Fibroblast of gingiva (primary cell): ENCODE measurements at regions not wholly inside any gene's neighbourhood (a gene's known extent, or its start where the extent isn't known, plus 50 kb on each side); places are given as distances from the start of the nearest gene placed in this dataset.

Source experiments
- DNase-seq: peaks from one replicate; pipeline ENCODE4 v3.0.0-alpha.2; 2011; ENCODE audit warnings: low read depth

GRCh38 chr6:20024978-20025377 is 187.3 kb downstream of the MBOAT1 start:
- no peak for DNase-seq

DNA sequence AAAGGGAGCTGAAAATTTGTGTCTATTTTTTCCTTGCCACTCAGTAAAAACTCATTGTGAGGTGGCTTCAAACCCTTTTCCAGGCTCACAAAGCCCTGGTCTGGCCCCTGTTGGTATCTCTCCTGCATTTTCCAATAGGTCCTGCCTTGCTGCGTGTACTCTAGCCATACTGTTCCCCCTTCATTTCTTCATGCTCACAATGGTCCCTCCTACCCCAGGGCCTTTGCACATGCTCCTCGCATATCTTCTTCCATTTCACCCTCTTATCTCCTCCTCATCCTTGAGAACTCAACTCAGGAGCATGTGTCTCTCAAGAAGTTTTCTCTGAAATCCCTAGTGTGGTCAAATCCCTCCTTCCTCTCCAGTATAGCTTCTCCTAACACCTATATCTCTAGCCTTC is 186.6 kb downstream of the MBOAT1 start:
- no peak for DNase-seq

DNA sequence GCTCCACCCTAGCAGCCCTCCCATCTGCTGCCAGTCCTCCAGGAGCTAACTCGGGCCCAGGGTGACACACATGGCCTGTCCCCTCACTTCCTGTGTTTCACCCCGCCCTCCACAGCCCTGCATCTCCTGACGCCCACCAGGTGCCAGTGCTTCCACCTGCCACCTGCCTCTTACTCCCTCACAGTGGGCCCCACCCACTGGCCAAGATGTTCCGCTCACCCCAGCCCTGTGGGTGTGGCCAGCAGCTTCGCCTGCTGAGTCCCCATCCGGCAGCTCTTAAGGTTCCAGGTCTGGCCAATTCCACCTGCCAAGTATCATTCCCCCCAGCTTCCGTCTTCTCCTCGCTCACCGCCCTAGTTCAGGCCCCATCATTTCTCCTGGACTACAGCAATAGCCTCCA is 184.1 kb downstream of the MBOAT1 start:
- no peak for DNase-seq

GRCh38 chr6:20028562-20028961 is 183.7 kb downstream of the MBOAT1 start:
- DNase-seq = no peak

GRCh38 chr6:20029979-20030378 is 182.3 kb downstream of the MBOAT1 start:
- no peak for DNase-seq

GRCh38 chr6:20031342-20031741 is 180.9 kb downstream of the MBOAT1 start:
- no peak for DNase-seq

DNA sequence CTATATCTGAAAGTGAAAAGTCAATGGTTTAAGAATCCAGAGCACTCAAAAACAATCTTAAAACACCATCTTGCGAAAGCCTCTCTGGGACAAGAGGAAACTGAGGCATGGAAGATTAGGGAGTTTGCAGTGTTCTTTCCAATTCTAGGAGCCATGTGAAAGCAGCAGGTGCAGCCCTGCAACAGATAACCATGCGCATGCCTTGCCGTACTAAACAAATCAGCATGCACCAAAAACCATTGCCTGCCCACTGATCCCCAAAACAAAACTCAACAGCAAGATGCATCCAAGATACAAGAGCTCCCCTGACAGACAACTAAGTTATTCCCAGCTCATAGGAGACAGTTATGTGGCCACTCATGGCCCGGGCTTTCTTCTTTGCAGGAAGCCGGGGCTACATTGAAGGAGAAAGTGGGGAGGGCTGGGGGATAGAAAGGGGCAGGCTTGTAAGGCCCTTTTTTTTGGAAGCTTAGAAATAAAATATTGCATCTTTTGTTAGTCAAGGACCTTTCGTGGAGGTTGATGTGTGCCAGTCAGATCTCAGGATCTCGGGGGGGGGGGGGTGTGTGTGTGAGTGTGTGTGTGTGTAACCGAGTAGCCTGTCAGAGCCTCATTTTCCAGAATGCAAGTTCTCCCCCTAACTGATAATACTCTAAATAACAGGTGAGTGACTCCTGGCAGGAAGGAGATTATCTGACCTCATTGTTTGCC is 178.4 kb downstream of the MBOAT1 start:
- no peak for DNase-seq

GRCh38 chr6:20034408-20034769 is 177.9 kb downstream of the MBOAT1 start:
- no peak for DNase-seq

DNA sequence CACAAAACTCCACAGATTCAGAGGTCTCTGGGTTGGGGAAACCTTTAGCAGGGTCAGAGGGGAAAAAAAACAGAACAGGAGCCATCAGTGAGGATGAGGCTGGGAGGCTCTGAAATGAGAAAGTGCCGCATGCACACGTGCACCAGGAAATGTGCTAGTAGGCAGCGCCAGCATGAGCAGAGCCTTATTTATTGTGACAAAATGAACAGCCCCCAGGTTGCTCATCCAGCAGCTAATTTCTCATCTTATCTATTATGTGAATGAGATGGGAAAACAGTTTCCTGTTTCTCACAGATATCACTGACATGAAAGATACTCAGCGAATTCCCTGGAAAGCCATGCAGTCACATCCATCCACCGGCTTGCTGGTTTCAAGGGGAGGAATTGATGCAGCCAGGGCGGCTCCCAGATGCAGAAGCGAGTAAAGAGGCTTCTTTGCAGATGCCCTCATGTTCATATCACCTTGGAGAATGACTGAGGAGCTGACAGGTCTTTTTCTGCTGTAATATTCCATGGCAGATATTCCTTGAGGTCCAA is 176.1 kb downstream of the MBOAT1 start:
- DNase-seq = no peak

GRCh38 chr6:20038410-20039204 is 173.7 kb downstream of the MBOAT1 start:
- no peak for DNase-seq

- no peak for DNase-seq
Observed at GRCh38 chr6:20044883-20045282, 167.4 kb downstream of the MBOAT1 start.
